GM23338 (cell line): ENCODE measurements at regions not wholly inside any gene's neighbourhood (a gene's known extent, or its start where the extent isn't known, plus 50 kb on each side); places are given as distances from the start of the nearest gene placed in this dataset.

ENCODE experiments used
- ATAC-seq: fragments of 200-7000 bp; cut with Tn5 transposase; 3 replicates; pipeline ENCODE4 v1.9.1; 2020
- DNase-seq: peaks from one replicate; pipeline ENCODE4 v3.0.0-alpha.2; 2015; ENCODE audit warnings: low spot score
- H2AFZ ChIP-seq: fragments of 200-600 bp; sonication (generic); 2 replicates; pipeline ENCODE4 v1.8.0; 2016; ENCODE audit warnings: antibody characterized with exemption, mild to moderate bottlenecking, moderate library complexity
- H3F3A ChIP-seq: fragments of 200-600 bp; sonication (generic); replicated peaks from 2 replicates; pipeline ENCODE4 v1.8.0; 2017; ENCODE audit warnings: antibody characterized with exemption, mixed run types, low read depth
- H3K27ac ChIP-seq: fragments of 200-600 bp; sonication (generic); 2 replicates; pipeline ENCODE4 v1.6.1; 2016; ENCODE audit warnings: low read depth
- H3K27me3 ChIP-seq: fragments of 200-600 bp; sonication (generic); 2 replicates; pipeline ENCODE4 v1.8.0; 2016; ENCODE audit warnings: mild to moderate bottlenecking, mixed run types, moderate library complexity; ENCODE audit not compliant: insufficient read depth
- H3K36me3 ChIP-seq: fragments of 200-600 bp; sonication (generic); 2 replicates; pipeline ENCODE4 v1.8.0; 2016; ENCODE audit warnings: mild to moderate bottlenecking; ENCODE audit not compliant: insufficient read depth
- H3K4me1 ChIP-seq: fragments of 200-600 bp; sonication (generic); 2 replicates; pipeline ENCODE4 v1.8.0; 2016; ENCODE audit warnings: mild to moderate bottlenecking, moderate library complexity; ENCODE audit not compliant: insufficient read depth
- H3K4me2 ChIP-seq: fragments of 200-600 bp; sonication (generic); 2 replicates; pipeline ENCODE4 v1.7.1; 2017; ENCODE audit warnings: mixed run types
- H3K4me3 ChIP-seq: fragments of 200-600 bp; sonication (generic); 2 replicates; pipeline ENCODE4 v1.6.1; 2016; ENCODE audit warnings: mixed run types
- H3K79me2 ChIP-seq: fragments of 200-600 bp; sonication (generic); replicated peaks from 2 replicates; pipeline ENCODE4 v1.8.0; 2017; ENCODE audit warnings: mild to moderate bottlenecking; ENCODE audit not compliant: insufficient read depth
- H3K9me2 ChIP-seq: fragments of 200-600 bp; sonication (generic); 2 replicates; pipeline ENCODE4 v1.8.0; 2017; ENCODE audit not compliant: insufficient read depth
- H4K20me1 ChIP-seq: fragments of 200-600 bp; sonication (generic); replicated peaks from 2 replicates; pipeline ENCODE4 v1.8.0; 2017; ENCODE audit warnings: mild to moderate bottlenecking; ENCODE audit not compliant: insufficient read depth
- H3K27ac Mint-ChIP-seq: 2 replicates; pipeline ENCODE4 v1.8.0; 2020; ENCODE audit warnings: inconsistent platforms, mild to moderate bottlenecking, moderate library complexity, mixed read lengths
- H3K27me3 Mint-ChIP-seq: 3 replicates; pipeline ENCODE4 v1.8.0; 2022; ENCODE audit warnings: low read depth, mild to moderate bottlenecking, moderate library complexity, mixed read lengths, inconsistent platforms; ENCODE audit not compliant: insufficient read depth, poor library complexity
- H3K36me3 Mint-ChIP-seq: 3 replicates; pipeline ENCODE4 v1.8.0; 2021; ENCODE audit warnings: low read depth, mild to moderate bottlenecking, inconsistent platforms, moderate library complexity, mixed read lengths
- H3K4me1 Mint-ChIP-seq: 3 replicates; pipeline ENCODE4 v1.8.0; 2020; ENCODE audit warnings: mild to moderate bottlenecking, inconsistent platforms, mixed read lengths
- H3K4me3 Mint-ChIP-seq: 3 replicates; pipeline ENCODE4 v1.8.0; 2021; ENCODE audit warnings: moderate library complexity, mild to moderate bottlenecking, inconsistent platforms, mixed read lengths
- H3K9me3 Mint-ChIP-seq: 3 replicates; pipeline ENCODE4 v1.8.0; 2020; ENCODE audit warnings: moderate library complexity, mild to moderate bottlenecking, inconsistent platforms, mixed read lengths
- CREB1 ChIP-seq: fragments of 250-450 bp; sonication (Bioruptor Pico); IDR thresholded peaks from 2 replicates; pipeline ENCODE4 v1.5.0; 2020; ENCODE audit warnings: low read depth, mild to moderate bottlenecking, moderate library complexity
- EZH2 ChIP-seq: fragments of 200-600 bp; sonication (generic); IDR thresholded peaks from one replicate; pipeline ENCODE4 v1.8.0; 2017; ENCODE audit warnings: antibody characterized with exemption, mild to moderate bottlenecking, low read depth; ENCODE audit not compliant: unreplicated experiment
- EZH2phosphoT487 ChIP-seq: fragments of 200-600 bp; sonication (generic); IDR thresholded peaks from one replicate; pipeline ENCODE4 v1.8.1; 2018; ENCODE audit warnings: antibody characterized with exemption; ENCODE audit not compliant: unreplicated experiment
- JUNB ChIP-seq: IDR thresholded peaks from one replicate; pipeline ENCODE4 v1.6.1; 2016; ENCODE audit warnings: antibody characterized with exemption; ENCODE audit not compliant: unreplicated experiment
- NANOG ChIP-seq: IDR thresholded peaks from 2 replicates; pipeline ENCODE4 v1.6.1; 2016; ENCODE audit warnings: antibody characterized with exemption, borderline replicate concordance
- POLR2AphosphoS5 ChIP-seq: IDR thresholded peaks from 2 replicates; pipeline ENCODE4 v1.6.1; 2016; ENCODE audit warnings: antibody characterized with exemption, low read depth
- STAT1 ChIP-seq: IDR thresholded peaks from one replicate; pipeline ENCODE4 v1.6.1; 2016; ENCODE audit warnings: antibody characterized with exemption; ENCODE audit not compliant: unreplicated experiment
- ZNF114 ChIP-seq: fragments of 250-450 bp; sonication (Bioruptor Pico); IDR thresholded peaks from 2 replicates; pipeline ENCODE4 v1.5.0; 2020; ENCODE audit warnings: mild to moderate bottlenecking, moderate library complexity
- ZNF331 ChIP-seq: fragments of 250-450 bp; sonication (Bioruptor Pico); IDR thresholded peaks from 2 replicates; pipeline ENCODE4 v1.5.0; 2020; ENCODE audit warnings: low read depth, mild to moderate bottlenecking, moderate library complexity
- TF ChIP-seq, protein P1 (sequence below), 2 experiments: fragments of 200-600 bp in 1 of 2; sonication (generic) in 1 of 2; conservative IDR thresholded peaks; 2 replicates each; pipeline versions ENCODE4 v1.5.1 to v1.6.1; 2016 to 2017; ENCODE audit warnings: antibody characterized with exemption in 2 of 2, low read depth in 2 of 2, mild to moderate bottlenecking in 2 of 2, moderate library complexity in 1 of 2
- TF ChIP-seq, protein P2 (sequence below): fragments of 250-450 bp; sonication (Bioruptor Pico); IDR thresholded peaks from 2 replicates; pipeline ENCODE4 v1.5.0; 2020; ENCODE audit warnings: mild to moderate bottlenecking, moderate library complexity
- TF ChIP-seq, protein P3 (sequence below): IDR thresholded peaks from one replicate; pipeline ENCODE4 v1.6.1; 2018; ENCODE audit warnings: antibody characterized with exemption; ENCODE audit not compliant: unreplicated experiment
- TF ChIP-seq, protein P4 (sequence below): IDR thresholded peaks from 2 replicates; pipeline ENCODE4 v1.6.1; 2016; ENCODE audit warnings: antibody characterized with exemption

DNA sequence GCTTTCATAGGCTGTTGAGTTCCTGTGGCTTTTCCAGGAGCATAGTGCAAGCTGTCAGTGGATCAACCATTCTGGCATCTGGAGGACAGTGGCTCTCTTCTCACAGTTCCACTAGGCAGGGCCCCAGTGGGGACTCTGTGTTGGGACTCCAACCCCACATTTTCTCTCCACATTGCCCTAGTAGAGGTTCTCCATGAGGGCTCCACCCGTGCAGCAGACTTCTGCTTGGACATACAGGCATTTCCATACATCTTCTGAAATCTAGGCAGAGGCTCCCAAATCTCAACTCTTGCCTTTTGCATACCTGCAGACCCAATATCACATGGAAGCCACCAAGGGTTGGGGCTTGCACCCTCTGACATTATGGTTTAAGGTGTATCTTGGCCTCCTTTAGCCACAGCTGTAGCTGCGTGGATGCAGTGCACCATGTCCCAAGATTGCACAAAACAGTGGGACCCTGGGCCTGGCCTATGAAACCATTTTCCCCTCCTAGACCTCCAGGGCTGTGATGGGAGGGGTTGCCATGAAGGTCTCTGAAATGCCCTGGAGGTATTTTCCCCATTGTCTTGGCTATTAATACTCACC, 645.9 kb upstream of the CITED2 start:
- H3K27me3 ChIP-seq: no peaks in the 10 kb centered on the region
- Mint-ChIP-seq H3K4me1 (no peaks in the 10 kb centered on the region), H3K9me3 (peaks cover 35% of the 10 kb centered on the region), H3K36me3 (peaks cover 33% of the 10 kb centered on the region), H3K27ac (no peak overlapping the region), H3K4me3 (no peak overlapping the region), H3K27me3 (no peaks in the 10 kb centered on the region)
- no peaks in the 10 kb centered on the region for H3F3A ChIP-seq
- no peak overlapping the region for H3K4me2 ChIP-seq
- H2AFZ ChIP-seq: no peak overlapping the region
- TF ChIP-seq ZNF331 (CRISPR knock-in tag) (no peak), ZNF114 (CRISPR knock-in tag) (no peak), EZH2phosphoT487 (no peak), STAT1 (no peak), JUNB (no peak), EZH2 (no peak), CREB1 (no peak), POLR2AphosphoS5 (no peak), NANOG (no peak)
- TF ChIP-seq, protein P1, sequence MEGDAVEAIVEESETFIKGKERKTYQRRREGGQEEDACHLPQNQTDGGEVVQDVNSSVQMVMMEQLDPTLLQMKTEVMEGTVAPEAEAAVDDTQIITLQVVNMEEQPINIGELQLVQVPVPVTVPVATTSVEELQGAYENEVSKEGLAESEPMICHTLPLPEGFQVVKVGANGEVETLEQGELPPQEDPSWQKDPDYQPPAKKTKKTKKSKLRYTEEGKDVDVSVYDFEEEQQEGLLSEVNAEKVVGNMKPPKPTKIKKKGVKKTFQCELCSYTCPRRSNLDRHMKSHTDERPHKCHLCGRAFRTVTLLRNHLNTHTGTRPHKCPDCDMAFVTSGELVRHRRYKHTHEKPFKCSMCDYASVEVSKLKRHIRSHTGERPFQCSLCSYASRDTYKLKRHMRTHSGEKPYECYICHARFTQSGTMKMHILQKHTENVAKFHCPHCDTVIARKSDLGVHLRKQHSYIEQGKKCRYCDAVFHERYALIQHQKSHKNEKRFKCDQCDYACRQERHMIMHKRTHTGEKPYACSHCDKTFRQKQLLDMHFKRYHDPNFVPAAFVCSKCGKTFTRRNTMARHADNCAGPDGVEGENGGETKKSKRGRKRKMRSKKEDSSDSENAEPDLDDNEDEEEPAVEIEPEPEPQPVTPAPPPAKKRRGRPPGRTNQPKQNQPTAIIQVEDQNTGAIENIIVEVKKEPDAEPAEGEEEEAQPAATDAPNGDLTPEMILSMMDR (conservative IDR thresholded peaks at IDR 0.05; ENCODE audit: low read depth in 2 of 2): no peak
- TF ChIP-seq, protein P2, sequence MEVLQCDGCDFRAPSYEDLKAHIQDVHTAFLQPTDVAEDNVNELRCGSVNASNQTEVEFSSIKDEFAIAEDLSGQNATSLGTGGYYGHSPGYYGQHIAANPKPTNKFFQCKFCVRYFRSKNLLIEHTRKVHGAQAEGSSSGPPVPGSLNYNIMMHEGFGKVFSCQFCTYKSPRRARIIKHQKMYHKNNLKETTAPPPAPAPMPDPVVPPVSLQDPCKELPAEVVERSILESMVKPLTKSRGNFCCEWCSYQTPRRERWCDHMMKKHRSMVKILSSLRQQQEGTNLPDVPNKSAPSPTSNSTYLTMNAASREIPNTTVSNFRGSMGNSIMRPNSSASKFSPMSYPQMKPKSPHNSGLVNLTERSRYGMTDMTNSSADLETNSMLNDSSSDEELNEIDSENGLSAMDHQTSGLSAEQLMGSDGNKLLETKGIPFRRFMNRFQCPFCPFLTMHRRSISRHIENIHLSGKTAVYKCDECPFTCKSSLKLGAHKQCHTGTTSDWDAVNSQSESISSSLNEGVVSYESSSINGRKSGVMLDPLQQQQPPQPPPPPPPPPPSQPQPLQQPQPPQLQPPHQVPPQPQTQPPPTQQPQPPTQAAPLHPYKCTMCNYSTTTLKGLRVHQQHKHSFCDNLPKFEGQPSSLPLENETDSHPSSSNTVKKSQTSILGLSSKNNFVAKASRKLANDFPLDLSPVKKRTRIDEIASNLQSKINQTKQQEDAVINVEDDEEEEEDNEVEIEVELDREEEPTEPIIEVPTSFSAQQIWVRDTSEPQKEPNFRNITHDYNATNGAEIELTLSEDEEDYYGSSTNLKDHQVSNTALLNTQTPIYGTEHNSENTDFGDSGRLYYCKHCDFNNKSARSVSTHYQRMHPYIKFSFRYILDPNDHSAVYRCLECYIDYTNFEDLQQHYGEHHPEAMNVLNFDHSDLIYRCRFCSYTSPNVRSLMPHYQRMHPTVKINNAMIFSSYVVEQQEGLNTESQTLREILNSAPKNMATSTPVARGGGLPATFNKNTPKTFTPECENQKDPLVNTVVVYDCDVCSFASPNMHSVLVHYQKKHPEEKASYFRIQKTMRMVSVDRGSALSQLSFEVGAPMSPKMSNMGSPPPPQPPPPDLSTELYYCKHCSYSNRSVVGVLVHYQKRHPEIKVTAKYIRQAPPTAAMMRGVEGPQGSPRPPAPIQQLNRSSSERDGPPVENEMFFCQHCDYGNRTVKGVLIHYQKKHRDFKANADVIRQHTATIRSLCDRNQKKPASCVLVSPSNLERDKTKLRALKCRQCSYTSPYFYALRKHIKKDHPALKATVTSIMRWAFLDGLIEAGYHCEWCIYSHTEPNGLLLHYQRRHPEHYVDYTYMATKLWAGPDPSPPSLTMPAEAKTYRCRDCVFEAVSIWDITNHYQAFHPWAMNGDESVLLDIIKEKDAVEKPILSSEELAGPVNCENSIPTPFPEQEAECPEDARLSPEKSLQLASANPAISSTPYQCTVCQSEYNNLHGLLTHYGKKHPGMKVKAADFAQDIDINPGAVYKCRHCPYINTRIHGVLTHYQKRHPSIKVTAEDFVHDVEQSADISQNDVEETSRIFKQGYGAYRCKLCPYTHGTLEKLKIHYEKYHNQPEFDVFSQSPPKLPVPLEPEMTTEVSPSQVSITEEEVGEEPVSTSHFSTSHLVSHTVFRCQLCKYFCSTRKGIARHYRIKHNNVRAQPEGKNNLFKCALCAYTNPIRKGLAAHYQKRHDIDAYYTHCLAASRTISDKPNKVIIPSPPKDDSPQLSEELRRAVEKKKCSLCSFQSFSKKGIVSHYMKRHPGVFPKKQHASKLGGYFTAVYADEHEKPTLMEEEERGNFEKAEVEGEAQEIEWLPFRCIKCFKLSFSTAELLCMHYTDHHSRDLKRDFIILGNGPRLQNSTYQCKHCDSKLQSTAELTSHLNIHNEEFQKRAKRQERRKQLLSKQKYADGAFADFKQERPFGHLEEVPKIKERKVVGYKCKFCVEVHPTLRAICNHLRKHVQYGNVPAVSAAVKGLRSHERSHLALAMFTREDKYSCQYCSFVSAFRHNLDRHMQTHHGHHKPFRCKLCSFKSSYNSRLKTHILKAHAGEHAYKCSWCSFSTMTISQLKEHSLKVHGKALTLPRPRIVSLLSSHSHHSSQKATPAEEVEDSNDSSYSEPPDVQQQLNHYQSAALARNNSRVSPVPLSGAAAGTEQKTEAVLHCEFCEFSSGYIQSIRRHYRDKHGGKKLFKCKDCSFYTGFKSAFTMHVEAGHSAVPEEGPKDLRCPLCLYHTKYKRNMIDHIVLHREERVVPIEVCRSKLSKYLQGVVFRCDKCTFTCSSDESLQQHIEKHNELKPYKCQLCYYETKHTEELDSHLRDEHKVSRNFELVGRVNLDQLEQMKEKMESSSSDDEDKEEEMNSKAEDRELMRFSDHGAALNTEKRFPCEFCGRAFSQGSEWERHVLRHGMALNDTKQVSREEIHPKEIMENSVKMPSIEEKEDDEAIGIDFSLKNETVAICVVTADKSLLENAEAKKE (CRISPR knock-in tag): no peak
- TF ChIP-seq, protein P3, sequence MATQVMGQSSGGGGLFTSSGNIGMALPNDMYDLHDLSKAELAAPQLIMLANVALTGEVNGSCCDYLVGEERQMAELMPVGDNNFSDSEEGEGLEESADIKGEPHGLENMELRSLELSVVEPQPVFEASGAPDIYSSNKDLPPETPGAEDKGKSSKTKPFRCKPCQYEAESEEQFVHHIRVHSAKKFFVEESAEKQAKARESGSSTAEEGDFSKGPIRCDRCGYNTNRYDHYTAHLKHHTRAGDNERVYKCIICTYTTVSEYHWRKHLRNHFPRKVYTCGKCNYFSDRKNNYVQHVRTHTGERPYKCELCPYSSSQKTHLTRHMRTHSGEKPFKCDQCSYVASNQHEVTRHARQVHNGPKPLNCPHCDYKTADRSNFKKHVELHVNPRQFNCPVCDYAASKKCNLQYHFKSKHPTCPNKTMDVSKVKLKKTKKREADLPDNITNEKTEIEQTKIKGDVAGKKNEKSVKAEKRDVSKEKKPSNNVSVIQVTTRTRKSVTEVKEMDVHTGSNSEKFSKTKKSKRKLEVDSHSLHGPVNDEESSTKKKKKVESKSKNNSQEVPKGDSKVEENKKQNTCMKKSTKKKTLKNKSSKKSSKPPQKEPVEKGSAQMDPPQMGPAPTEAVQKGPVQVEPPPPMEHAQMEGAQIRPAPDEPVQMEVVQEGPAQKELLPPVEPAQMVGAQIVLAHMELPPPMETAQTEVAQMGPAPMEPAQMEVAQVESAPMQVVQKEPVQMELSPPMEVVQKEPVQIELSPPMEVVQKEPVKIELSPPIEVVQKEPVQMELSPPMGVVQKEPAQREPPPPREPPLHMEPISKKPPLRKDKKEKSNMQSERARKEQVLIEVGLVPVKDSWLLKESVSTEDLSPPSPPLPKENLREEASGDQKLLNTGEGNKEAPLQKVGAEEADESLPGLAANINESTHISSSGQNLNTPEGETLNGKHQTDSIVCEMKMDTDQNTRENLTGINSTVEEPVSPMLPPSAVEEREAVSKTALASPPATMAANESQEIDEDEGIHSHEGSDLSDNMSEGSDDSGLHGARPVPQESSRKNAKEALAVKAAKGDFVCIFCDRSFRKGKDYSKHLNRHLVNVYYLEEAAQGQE: no peak
- TF ChIP-seq, protein P4, sequence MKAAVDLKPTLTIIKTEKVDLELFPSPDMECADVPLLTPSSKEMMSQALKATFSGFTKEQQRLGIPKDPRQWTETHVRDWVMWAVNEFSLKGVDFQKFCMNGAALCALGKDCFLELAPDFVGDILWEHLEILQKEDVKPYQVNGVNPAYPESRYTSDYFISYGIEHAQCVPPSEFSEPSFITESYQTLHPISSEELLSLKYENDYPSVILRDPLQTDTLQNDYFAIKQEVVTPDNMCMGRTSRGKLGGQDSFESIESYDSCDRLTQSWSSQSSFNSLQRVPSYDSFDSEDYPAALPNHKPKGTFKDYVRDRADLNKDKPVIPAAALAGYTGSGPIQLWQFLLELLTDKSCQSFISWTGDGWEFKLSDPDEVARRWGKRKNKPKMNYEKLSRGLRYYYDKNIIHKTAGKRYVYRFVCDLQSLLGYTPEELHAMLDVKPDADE: no peak
- H3K36me3 ChIP-seq: no peaks in the 10 kb centered on the region; the same call in 1 of the 2 replicates
- DNase-seq (no peak), ATAC-seq (no peak)
- no peaks in the 10 kb centered on the region for H4K20me1 ChIP-seq
- H3K9me2 ChIP-seq: peaks cover 11% of the 10 kb centered on the region
- H3K4me1 ChIP-seq: no peaks in the 10 kb centered on the region
- no peaks in the 10 kb centered on the region for H3K79me2 ChIP-seq
- H3K4me3 ChIP-seq: no peak overlapping the region
- H3K27ac ChIP-seq: no peak overlapping the region
